CD4-positive, CD25-positive, alpha-beta regulatory T cell (primary cell): ENCODE measurements at regions not wholly inside any gene's neighbourhood (a gene's known extent, or its start where the extent isn't known, plus 50 kb on each side); places are given as distances from the start of the nearest gene placed in this dataset.
"Not testable (repeated sequence)": the region's sequence is repeated elsewhere in the genome, so short reads cannot be mapped to it uniquely, and the experiment has no call there.

ENCODE experiments used
- ATAC-seq, 2 donors: fragments of 150-1000 bp; cut with Tn5 transposase; one replicate each; pipeline ENCODE4 v1.10.0; 2021; ENCODE audit warnings: low read depth in 2 of 2, moderate number of reproducible peaks in 2 of 2, moderate library complexity in 1 of 2
- DNase-seq, 3 donors: peaks; one replicate each; pipeline versions ENCODE4 v3.0.0 to v3.0.0-alpha.2; 2012 to 2022; ENCODE audit warnings: mixed read lengths in 1 of 3
- H3K27ac ChIP-seq: one replicate; pipeline ENCODE4 v1.7.0; 2013; ENCODE audit warnings: mild to moderate bottlenecking, low read length; ENCODE audit not compliant: insufficient read depth, poor library complexity, severe bottlenecking
- H3K27me3 ChIP-seq: one replicate; pipeline ENCODE4 v1.7.0; 2013; ENCODE audit warnings: low read length; ENCODE audit not compliant: control insufficient read depth, insufficient read depth
- H3K36me3 ChIP-seq: one replicate; pipeline ENCODE4 v1.7.0; 2013; ENCODE audit warnings: mild to moderate bottlenecking, low read length, moderate library complexity; ENCODE audit not compliant: control insufficient read depth, insufficient read depth
- H3K4me1 ChIP-seq: 2 replicates; pipeline ENCODE4 v1.7.0; 2013; ENCODE audit warnings: mild to moderate bottlenecking, low read length; ENCODE audit not compliant: insufficient read depth, control insufficient read depth, poor library complexity, severe bottlenecking
- H3K4me3 ChIP-seq: one replicate; pipeline ENCODE4 v1.7.0; 2013; ENCODE audit warnings: low read depth, mild to moderate bottlenecking, low read length, moderate library complexity
- H3K9me3 ChIP-seq, 2 experiments: 1 replicate in 1 of 2; 2 replicates in 1 of 2; pipeline ENCODE4 v1.7.0; 2013; ENCODE audit warnings: low read length in 2 of 2, mild to moderate bottlenecking in 1 of 2, moderate library complexity in 1 of 2; ENCODE audit not compliant: control insufficient read depth in 2 of 2
- H3K27ac Mint-ChIP-seq, 3 donors: one replicate each; pipeline ENCODE4 v1.8.0; 2020 to 2022; ENCODE audit warnings: mild to moderate bottlenecking in 3 of 3, mixed read lengths in 3 of 3, moderate library complexity in 2 of 3
- H3K27me3 Mint-ChIP-seq: one replicate; pipeline ENCODE4 v1.8.0; 2022; ENCODE audit warnings: mild to moderate bottlenecking, mixed read lengths
- H3K36me3 Mint-ChIP-seq: one replicate; pipeline ENCODE4 v1.8.0; 2020; ENCODE audit warnings: mixed read lengths
- H3K4me1 Mint-ChIP-seq, 4 donors: one replicate each; pipeline ENCODE4 v1.8.0; 2020 to 2022; ENCODE audit warnings: mixed read lengths in 4 of 4, mild to moderate bottlenecking in 1 of 4
- H3K4me3 Mint-ChIP-seq, 4 donors: one replicate each; pipeline ENCODE4 v1.8.0; 2020 to 2022; ENCODE audit warnings: mild to moderate bottlenecking in 4 of 4, mixed read lengths in 4 of 4, moderate library complexity in 3 of 4
- H3K9me3 Mint-ChIP-seq, 7 donors: one replicate each; pipeline ENCODE4 v1.8.0; 2020 to 2022; ENCODE audit warnings: mixed read lengths in 7 of 7, mild to moderate bottlenecking in 3 of 7, moderate library complexity in 2 of 7

GRCh38 chr2:77734662-77735340, 212.6 kb upstream of the LRRTM4 start:
- H3K36me3 Mint-ChIP-seq, H3K4me1 ChIP-seq, DNase-seq, H3K4me3 Mint-ChIP-seq, H3K4me3 ChIP-seq, ATAC-seq, H3K9me3 ChIP-seq, H3K27me3 Mint-ChIP-seq, H3K27ac ChIP-seq, H3K27ac Mint-ChIP-seq, H3K4me1 Mint-ChIP-seq, H3K36me3 ChIP-seq, H3K27me3 ChIP-seq: not testable (repeated sequence)
- peaks cover 0 to 17% (median 7%) of the 10 kb centered on the region in 7 donors for H3K9me3 Mint-ChIP-seq

GRCh38 chr2:77737236-77737635, 215.1 kb upstream of the LRRTM4 start:
- Histone ChIP-seq H3K27ac (no peak overlapping the region), H3K27me3 (no peaks in the 10 kb centered on the region), H3K36me3 (no peaks in the 10 kb centered on the region), H3K9me3 (peaks cover 0 to 5% of the 10 kb centered on the region in 2 experiments), H3K4me3 (no peak overlapping the region), H3K4me1 (no peaks in the 10 kb centered on the region)
- no peak for DNase-seq
- no peak for ATAC-seq
- H3K36me3 Mint-ChIP-seq = no peaks in the 10 kb centered on the region
- peaks cover 0 to 13% (median 4%) of the 10 kb centered on the region in 7 donors for H3K9me3 Mint-ChIP-seq
- H3K4me3 Mint-ChIP-seq = no peak overlapping the region
- no peak overlapping the region for H3K27ac Mint-ChIP-seq
- no peaks in the 10 kb centered on the region for H3K4me1 Mint-ChIP-seq
- H3K27me3 Mint-ChIP-seq = peaks cover 4% of the 10 kb centered on the region

DNA sequence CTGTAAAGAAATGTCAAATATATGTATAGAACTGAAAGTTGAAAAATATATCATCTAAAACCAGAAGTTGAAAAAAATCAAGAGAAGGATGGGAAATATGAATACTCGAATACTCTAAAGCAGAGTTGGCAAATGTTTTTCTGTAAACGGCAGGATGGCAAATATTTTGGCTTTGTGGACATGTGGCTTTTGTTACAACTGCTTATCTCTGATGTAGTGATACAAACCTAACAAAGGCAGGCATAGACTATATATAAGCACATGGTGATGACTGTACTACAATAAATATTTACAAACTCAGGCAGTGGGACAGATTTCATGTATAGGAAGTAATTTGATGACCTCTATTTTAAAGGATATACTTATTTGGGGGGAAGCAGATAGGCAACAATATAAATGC, 224.6 kb upstream of the LRRTM4 start:
- Mint-ChIP-seq H3K4me1 (no peaks in the 10 kb centered on the region), H3K27me3 (no peaks in the 10 kb centered on the region), H3K4me3 (no peak overlapping the region), H3K9me3 (peaks cover 0 to 21% (median 10%) of the 10 kb centered on the region in 7 donors), H3K36me3 (no peaks in the 10 kb centered on the region), H3K27ac (no peak overlapping the region)
- DNase-seq = no peak
- Histone ChIP-seq H3K36me3 (no peaks in the 10 kb centered on the region), H3K4me3 (no peak overlapping the region), H3K27me3 (no peaks in the 10 kb centered on the region), H3K4me1 (no peaks in the 10 kb centered on the region), H3K27ac (no peak overlapping the region), H3K9me3 (peaks cover 3 to 4% of the 10 kb centered on the region in 2 experiments)
- ATAC-seq = no peak

GRCh38 chr2:77753710-77754345, 231.7 kb upstream of the LRRTM4 start:
- H3K4me1 Mint-ChIP-seq, H3K27me3 ChIP-seq, H3K9me3 ChIP-seq, DNase-seq, H3K27me3 Mint-ChIP-seq, H3K27ac ChIP-seq, H3K36me3 Mint-ChIP-seq, H3K36me3 ChIP-seq, H3K4me3 ChIP-seq, ATAC-seq, H3K27ac Mint-ChIP-seq, H3K4me3 Mint-ChIP-seq, H3K4me1 ChIP-seq: not testable (repeated sequence)
- peaks cover 0 to 14% (median 4%) of the 10 kb centered on the region in 7 donors for H3K9me3 Mint-ChIP-seq

DNA sequence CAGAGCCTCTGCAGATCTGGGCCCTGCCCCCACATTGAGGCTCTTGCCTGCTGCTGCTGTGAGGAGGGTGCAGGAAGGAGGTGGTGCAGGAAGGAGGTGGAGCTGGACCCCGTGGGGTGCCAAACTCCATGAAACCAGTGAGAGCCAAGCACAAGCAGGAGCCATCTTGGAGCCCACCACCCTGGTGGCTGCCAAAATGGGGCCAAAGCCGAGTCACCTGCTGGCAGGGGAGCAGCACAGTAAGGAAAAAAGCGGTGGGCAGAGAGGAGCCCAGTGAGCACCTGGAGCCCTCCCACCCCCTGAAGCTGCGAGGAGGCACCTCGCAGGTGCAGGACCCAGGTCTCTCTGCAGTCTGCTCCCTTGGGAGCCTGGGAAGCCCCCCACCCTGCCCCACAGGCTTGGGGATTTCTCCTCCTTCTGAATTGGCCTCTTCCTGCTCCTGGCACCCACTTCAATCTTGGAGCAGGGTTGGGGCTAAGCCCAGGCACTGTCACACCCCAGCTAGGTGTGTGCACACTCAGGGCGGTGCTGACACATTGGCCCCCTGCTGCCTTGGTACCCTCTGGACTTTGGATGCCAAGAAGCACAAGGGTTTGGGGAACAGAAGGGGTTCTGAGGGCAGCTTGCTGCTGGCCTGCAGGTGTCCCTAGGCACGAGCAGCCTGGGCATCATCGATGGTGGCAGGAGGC, 245.4 kb upstream of the LRRTM4 start:
- Histone ChIP-seq H3K9me3 (peaks cover 5 to 27% of the 10 kb centered on the region in 2 experiments), H3K4me3 (no peak overlapping the region), H3K27me3 (no peaks in the 10 kb centered on the region), H3K36me3 (no peaks in the 10 kb centered on the region), H3K27ac (no peak overlapping the region), H3K4me1 (no peaks in the 10 kb centered on the region)
- Mint-ChIP-seq H3K27ac (no peak overlapping the region), H3K27me3 (no peaks in the 10 kb centered on the region), H3K4me1 (no peaks in the 10 kb centered on the region), H3K36me3 (no peaks in the 10 kb centered on the region), H3K9me3 (peaks cover 3 to 26% (median 15%) of the 10 kb centered on the region in 7 donors), H3K4me3 (no peak overlapping the region)
- ATAC-seq = no peak
- no peak for DNase-seq

DNA sequence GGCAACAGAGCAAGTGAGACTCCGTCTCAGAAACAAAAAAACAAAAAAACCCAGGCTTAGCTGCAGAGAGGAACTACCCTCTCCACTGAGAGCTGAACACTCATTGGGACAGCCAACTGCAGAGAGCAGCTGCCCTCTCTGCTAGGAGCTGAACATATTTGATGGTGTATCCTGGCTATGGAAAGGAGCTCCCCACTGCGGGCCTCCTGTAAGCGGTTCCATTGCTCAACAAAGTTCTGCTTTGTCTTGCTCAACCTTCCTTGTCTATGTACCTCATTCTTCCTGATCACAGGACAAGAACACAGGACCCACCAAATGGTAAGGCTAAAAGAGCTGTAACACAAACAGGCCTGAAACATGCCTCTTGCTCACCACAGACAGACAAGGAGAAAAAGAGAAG, 246.3 kb upstream of the LRRTM4 start:
- Histone ChIP-seq H3K4me3 (no peak overlapping the region), H3K27ac (no peak overlapping the region), H3K36me3 (no peaks in the 10 kb centered on the region), H3K4me1 (no peaks in the 10 kb centered on the region), H3K9me3 (peaks cover 5 to 27% of the 10 kb centered on the region in 2 experiments), H3K27me3 (no peaks in the 10 kb centered on the region)
- no peaks in the 10 kb centered on the region for H3K36me3 Mint-ChIP-seq
- ATAC-seq = no peak
- no peak overlapping the region for H3K27ac Mint-ChIP-seq
- no peak overlapping the region for H3K4me3 Mint-ChIP-seq
- DNase-seq = no peak
- no peaks in the 10 kb centered on the region for H3K4me1 Mint-ChIP-seq
- H3K9me3 Mint-ChIP-seq = peaks cover 3 to 21% (median 13%) of the 10 kb centered on the region in 7 donors
- H3K27me3 Mint-ChIP-seq = no peaks in the 10 kb centered on the region

DNA sequence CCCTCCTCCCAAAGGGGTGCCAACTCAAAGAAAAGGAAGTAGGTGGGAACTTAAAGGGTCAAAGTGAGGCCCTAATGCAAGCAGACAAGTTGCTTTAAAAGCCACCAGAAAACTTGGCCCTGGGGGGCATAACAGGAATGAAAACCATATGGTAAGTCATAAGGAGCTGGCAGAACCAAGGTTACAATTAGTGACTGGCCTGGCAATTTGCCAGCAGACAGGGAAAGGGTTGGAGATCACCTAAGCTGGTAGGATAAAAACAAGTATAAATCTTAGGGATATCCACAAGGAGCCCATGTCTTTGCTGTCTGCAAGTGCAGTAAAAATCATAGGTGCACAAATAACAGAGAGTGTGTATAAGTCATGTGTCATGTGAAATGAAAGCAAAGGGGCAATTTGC, 256.7 kb upstream of the LRRTM4 start:
- H3K27ac ChIP-seq = no peak overlapping the region
- ATAC-seq = no peak
- no peaks in the 10 kb centered on the region for H3K4me1 Mint-ChIP-seq

More for the DNA sequence above, 256.7 kb upstream of the LRRTM4 start:
- peaks cover 0 to 41% (median 12%) of the 10 kb centered on the region in 7 donors for H3K9me3 Mint-ChIP-seq
- H3K27ac Mint-ChIP-seq = no peak overlapping the region
- no peak overlapping the region for H3K4me3 Mint-ChIP-seq
- no peaks in the 10 kb centered on the region for H3K36me3 Mint-ChIP-seq
- Histone ChIP-seq H3K27me3 (no peaks in the 10 kb centered on the region), H3K4me1 (no peaks in the 10 kb centered on the region), H3K9me3 (peaks cover 4 to 8% of the 10 kb centered on the region in 2 experiments), H3K36me3 (no peaks in the 10 kb centered on the region), H3K4me3 (no peak overlapping the region)
- DNase-seq = no peak
- no peaks in the 10 kb centered on the region for H3K27me3 Mint-ChIP-seq
